RPMI7951 (cell line): ENCODE measurements at regions not wholly inside any gene's neighbourhood (a gene's known extent, or its start where the extent isn't known, plus 50 kb on each side); places are given as distances from the start of the nearest gene placed in this dataset.

Source experiments
- DNase-seq: peaks from one replicate; pipeline ENCODE4 v3.0.0-alpha.2; 2012; ENCODE audit warnings: low read depth

DNA sequence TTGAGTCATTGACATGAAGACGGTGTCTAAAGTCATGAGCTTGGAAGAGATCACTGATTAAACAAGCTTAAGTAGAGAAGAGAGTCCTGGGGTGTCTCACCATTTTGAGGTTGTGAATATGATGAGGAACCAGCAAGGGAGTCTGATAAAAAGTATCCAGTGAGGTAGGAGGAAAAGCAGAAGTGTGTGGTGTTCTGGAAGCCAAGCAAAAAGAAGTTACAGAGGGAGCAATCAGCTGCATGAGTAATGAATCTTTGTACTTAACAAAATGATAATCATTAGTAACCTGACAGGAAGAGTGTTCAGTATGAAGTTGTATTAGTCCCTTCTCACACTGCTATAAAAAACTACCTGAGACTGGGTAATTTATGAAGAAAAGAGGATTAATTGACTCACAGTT lies 131.3 kb downstream of the C11orf87 start:
- no peak for DNase-seq

DNA sequence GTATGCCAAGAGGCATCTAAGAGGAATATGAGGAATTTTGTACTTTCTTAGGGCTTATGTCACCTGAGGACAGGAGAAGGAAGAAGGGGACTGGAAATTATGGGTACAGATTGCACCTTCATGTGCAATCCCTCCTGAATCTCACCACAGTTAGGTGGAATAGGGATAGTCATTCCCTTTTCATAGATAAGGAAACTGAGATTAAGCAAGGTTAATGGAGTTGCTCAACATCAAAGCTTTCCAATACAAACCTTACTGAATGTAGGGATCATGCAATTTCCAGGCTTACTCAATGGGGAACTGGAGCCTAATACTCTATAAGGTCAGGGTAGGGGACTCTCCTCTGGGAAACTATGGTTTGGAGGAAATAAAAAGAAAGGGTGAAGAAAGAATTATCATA lies 133.0 kb downstream of the C11orf87 start:
- DNase-seq = no peak

DNA sequence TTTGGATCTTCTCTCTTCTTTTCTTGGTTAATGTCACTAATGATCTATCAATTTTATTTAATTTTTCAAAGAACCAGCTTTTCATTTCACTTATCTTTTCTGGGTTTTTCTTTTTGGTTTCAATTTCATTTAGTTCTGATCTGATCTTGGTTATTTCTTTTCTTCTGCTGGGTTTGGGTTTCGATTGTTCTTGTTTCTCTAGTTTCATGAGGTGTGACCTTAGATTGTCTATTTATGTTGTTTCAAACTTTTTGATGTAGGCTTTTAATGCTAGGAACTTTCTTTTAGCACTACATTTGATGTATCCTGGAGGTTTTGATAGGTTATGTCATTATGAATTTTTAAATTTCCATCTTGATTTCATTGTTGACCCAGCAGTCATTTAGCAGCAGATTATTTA lies 142.3 kb downstream of the C11orf87 start:
- no peak for DNase-seq

DNA sequence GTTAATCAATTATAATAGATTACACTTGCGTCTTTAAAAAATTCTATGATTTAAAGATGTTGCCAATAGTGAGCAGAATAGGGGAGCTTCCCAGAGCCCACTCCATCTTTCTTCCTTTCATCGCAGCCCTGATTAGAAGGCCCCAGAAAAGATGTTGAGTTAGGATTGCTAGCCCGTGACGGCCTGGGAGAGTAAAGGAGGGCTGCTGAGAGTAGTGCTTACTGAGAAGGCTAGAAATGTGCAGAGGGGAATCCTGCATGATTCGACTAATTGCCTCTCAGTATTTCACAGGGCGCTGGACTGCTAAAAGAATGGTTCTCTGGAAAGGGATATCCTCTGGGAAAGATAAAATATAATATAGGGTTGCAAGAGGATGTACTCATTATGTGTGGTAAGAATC lies 160.5 kb downstream of the C11orf87 start:
- no peak for DNase-seq

DNA sequence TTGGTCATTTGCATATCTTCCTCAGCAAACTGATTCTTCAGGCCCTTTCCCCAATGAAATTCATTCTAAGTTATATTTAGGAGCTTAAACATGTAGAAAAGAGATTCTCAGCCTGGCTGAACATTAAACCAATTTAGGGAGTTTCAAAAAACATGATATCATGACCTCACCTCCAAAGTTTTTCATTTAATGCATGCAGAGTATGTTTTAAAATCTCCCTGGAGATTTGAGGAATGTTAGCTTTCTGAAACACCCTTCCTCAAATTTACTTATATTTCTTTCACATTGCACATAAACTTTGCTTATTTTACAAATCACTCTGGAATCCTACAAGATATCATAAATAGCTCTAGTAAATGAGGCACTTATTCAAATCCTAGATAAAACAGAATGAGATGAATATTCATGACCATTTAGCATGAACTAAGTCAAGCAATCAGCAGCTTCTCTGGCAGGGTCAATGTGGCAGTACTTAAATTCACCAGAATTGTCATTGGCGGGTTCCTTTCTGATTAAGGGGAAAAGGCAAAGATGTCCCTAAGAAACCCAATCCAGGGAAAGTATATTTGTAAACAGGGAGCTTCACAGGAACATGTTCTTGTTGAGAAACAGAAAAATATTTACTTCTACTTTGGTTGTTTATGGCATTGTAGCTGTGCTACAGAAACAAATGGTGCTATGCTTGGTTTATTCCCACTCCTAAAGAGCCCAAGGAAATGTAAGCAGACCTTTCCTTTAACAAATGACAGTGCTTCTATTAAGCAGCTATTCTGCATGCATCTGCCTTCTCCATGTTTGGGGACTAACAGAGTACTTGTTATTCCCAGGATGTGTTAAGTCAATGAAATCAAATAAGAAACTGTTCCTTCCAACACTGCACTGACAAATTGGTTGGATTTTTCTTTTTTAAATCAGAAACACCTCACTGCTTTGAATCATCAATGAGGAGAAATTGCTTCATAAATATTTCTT lies 162.3 kb downstream of the C11orf87 start:
- DNase-seq = no peak

DNA sequence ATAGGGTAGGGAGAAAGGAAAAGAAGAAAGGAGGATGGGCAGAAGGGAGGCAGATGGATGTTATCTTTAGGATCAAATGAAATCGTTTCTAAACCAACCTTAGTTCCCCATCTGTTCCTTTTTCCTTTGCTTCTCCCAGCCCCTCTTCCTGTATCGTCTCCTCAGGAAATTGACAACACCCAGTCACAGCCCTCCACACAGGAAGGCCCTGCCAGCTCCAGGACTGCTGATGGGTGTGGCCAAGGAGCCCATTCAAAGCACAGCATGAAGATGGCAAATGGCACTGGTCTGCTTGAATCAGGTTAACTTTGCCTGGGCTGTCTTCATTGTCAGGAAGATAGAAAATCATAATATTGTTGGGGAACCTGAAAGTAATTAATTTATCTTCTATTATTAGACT lies 164.8 kb downstream of the C11orf87 start:
- DNase-seq = no peak

DNA sequence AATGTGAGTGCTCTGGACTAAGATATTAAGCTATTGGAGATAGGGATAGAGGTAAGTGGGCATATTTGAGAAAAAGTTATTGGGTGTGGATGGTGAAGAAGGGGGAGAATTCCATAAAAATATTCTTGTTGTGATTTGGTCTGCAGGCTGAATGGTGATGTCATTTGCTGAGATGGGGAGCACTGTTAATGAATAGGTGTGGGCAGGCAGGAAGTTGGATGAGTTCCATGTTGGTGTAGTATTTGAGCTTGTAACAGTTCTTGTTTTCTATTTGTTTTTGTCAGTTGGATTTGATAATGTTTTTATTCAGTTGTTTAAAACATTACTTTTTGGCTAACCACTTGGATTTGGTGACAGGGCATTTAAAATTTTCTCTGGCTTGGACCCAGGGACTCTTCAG lies 168.8 kb downstream of the C11orf87 start:
- DNase-seq = no peak

DNA sequence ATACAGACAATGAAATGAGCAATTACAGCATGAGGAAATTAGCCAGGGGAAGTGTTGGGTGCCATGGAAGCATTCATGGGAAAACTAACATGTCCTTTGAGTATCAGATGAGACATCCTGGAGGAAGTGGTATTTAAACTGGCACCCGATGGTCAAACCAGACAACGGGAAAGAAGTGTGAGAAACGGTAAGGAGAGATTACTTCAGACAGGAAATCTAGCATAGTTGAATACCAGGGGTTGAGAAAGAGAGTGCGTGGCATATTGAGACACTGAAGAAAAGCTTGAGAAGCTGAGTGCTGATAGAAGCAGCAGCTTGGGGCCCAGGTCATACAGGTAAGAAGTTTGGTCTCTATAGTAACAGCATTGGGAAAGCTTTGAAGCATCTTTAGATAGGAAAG lies 175.3 kb downstream of the C11orf87 start:
- DNase-seq = no peak

DNA sequence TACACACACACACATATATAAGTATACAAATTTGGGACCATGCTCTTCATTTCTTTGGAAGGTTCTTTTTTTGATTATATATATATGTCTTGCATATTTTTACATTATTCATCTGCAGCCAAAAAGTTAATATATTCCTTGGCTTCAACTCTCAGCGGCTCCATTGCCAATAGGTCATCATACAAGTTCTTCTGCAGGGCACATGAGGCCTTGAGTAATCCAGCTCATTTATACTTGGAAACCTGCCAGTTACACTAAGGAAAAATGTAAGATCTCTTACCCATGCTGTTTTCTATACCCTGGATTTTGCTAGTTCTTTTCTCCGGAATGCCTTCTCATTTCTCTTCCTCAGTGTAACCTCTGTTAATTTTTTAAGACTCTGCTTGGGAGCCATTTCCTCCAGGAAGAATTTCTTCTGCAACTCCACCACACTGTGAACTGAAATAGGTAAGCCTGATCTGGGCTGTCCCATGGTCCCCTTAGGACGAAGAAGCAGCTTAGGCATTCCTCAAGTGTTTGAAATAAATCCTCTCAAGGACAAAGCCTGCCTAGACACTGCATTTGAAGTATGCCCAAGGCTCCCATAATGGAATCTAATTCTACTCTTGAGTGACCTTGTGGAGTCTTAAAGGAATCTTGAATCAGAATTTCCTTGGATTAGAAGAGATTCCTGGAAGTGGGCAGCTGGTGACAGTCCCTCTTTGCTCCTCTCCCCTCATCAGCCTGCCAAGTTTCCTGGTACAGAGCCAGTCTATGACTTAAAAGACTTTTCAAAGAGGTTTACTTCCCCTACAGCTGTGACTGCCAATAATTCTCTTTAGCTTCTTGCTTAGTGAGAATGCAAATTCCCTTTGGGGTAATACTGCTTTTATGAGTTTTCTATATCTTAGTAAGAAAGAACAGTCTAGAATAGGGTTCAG lies 182.8 kb downstream of the C11orf87 start:
- no peak for DNase-seq

DNA sequence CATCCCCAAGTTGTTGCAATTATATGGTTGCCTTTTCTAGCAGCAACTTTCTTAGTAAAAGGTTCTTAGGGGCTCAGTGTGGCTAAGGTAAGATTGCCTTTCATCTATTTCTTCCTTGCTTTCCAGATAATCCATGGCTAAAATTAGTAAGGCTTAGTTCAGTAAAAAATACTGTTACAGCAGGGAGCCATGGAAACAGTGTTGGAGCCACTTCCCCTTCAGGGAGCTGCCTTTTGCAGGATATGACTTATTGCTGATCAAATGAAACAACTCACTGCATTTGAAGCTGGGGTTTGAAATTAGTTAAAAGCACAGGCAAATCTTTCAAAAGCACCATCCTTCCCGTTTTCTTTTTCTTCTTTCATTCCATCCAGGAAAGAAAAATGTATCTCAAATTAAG lies 184.3 kb downstream of the C11orf87 start:
- DNase-seq = no peak

DNA sequence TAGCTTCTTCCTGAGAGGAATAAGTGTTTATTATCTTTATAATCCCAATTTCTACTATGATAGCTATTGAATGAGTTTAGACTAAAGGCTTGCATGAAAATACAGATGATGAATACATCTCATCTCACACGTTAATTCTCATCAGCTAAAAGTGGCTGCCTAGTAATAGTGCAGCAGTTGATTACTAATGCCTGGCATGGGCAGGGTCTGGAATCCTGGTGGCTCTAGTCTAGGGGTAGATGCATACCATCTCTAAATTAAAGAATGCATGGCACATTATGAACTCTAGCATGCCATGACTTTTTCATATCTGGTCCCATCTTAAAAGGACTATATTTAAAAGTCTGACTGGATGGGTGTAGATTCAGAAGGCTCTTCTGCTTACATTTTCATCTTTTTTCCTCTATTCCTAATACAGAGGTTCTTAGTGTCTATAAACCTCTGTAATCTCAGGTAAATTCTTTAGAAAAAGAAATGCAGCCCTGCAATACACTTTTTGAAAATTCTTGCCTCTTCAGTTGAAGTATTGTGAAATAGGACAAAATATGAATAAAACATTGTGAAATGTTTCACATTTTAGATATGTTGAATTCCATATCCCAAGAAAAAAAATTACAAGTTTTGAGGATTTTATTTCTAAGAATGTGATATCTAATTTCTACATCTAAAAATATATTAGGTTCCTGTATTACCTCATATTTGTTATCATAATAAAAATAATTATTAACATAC lies 187.6 kb downstream of the C11orf87 start:
- no peak for DNase-seq

DNA sequence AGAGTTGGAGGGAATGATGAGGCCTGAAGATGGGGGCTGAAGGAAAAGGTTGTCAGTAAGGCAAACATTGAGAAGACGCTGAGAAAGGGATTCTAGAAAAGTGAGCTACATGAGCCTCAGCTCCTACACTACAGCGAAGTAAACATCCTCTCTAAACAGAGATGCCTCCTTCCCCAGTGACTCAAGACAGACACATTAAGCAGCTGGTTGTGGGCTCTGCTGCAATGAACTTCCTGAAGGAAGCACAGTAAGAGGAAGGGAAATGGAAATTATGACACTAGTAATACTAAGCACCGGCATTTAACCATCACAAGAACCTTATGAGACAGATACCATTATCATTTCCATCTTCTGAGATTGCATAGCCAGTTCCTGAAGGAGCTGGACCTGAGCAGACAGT lies 190.5 kb downstream of the C11orf87 start:
- no peak for DNase-seq

DNA sequence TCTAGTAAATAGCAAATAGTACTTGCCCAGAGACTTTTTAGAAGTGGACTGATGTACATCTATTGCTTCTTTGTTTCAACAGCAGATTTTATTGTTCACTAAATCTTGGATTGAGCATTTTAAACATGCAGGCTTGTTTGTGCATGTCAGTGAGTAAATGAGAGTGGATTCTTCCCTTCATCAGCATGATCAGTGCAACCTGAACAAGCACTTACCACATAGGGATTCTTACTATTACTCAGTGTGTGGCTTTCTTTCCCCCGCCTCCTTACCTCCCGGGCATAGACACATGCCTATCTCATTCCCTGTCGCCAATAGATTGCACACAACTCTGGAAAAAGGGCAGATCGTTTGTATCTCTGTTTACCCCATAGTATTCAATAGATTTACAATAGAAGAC lies 197.5 kb downstream of the C11orf87 start:
- DNase-seq = no peak

DNA sequence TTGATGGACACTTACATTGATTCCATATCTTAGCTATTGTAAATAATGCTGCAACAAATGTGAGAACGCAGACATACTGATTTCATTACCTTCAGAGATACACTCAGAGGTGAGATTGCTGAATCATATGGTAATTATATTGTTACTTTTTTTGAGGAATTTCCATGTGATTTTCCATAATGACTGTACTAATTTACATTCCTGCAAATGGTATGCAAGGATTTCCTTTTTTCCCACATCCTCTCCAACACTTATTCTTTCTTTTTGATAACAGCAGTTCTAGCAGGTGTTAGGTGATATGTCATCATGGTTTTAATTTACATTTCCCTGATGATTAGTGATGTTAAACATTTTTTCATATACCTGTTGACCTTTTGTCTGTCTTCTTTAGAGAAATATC lies 207.7 kb downstream of the C11orf87 start:
- no peak for DNase-seq

DNA sequence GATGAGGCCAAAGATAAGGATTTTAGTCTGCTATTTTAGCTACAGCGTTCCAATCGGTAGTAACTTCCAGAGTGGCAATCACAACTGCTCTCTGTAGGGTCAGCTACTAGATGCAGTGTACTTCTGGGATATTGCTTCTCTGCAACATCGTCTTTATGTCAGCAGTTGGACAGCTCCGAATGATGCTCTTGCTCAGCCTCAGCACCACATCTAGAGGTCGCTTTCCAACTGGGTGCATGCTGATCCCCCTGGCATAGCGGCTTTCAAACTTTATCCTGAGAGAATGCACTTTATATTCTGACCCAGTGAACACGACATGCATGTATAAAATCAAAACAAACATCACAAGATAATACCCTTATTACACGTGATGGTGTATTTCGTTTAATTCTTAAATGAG lies 219.6 kb downstream of the C11orf87 start:
- no peak for DNase-seq

DNA sequence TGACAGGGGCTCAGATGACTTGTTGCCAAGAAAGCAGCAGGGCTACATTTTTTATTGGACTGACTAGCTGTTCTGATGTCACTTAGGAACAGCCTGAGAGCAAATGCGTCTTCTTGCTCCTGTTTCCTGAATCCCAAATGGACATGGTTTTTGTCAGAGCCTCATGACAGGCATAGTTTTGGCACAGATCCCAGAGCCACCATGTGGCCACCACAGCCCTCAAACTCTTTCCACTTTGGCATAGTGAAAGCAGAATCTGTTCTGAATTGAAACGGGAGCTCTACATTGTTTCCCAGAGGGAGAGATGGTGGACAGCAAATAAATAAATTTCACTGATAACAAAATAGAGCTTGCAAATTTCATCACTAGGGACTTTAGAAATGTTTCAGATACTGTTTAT lies 222.2 kb downstream of the C11orf87 start:
- peak; percentile 16 for DNase-seq

DNA sequence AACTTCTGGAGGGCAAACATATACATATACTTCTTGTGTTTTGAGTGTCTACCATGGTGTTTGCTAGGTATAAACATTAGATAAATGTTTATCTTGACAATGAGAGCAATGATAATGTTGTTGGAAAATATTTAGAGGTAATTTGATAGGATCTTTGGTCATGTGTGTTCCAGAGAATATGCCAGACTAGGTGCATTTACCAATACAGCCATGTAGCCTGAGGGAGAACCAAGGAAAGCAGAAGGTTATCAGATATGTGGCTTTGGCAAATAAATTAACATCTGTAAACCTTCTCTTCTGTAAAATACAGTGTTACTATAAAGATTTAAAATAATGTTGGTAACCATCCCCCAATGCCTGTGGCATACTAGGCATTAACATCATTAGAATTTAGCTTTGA lies 226.8 kb downstream of the C11orf87 start:
- no peak for DNase-seq

DNA sequence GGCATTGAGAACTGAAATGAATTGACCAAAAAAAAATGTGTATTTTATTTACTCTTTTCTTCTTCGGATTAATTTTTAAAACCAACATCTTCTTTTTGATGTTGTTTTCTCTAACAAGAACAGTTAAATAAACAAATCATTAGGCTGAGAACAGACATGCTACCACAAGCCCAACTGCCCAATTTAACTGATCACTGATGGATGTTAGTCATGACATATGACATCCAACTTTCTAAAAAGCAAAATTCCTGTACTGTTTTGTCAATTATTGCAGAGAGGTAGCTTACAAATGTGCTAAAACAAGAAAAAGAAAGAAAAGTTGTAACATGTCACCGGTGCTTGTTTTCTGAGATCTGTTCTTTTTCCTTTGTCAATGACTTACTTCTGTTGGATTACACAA lies 232.1 kb downstream of the C11orf87 start:
- no peak for DNase-seq

DNA sequence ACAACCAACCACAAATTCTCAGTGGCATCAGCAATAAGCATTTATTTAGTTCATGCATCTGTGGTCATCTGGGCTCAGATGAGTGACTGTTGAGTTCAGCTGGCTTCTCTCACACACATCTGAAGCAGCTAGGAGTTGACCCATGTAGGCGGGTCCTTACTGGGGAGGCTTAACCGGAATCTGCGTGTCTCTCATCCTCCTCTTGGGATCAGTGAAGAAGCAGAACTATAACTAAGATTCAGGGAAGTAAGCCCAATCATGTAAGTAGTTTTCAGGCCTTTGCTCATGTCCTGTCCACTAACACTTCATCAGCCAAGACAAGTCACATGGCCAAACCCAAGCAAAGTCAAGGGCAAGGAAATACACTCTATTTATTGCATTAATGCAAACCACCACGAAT lies 236.2 kb downstream of the C11orf87 start:
- DNase-seq = no peak

DNA sequence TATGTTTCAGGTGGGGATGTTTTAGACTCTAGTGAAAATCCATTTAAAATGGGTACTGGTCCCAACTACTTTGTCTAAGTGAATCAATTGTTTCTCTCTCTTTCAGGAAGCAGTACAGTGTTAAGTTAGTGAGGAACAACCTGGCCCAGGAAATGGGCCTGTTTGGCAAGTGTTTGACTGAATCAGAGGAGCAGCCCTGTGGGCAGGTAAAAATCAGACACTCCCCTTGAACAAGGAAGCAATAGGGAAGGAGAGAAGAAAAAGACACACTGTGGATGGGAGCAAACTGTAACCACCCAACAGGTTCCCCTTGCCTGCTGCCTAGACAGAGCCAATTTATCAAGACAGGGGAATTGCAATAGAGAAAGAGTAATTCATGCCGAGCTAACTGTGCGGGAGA lies 245.7 kb downstream of the C11orf87 start:
- no peak for DNase-seq

DNA sequence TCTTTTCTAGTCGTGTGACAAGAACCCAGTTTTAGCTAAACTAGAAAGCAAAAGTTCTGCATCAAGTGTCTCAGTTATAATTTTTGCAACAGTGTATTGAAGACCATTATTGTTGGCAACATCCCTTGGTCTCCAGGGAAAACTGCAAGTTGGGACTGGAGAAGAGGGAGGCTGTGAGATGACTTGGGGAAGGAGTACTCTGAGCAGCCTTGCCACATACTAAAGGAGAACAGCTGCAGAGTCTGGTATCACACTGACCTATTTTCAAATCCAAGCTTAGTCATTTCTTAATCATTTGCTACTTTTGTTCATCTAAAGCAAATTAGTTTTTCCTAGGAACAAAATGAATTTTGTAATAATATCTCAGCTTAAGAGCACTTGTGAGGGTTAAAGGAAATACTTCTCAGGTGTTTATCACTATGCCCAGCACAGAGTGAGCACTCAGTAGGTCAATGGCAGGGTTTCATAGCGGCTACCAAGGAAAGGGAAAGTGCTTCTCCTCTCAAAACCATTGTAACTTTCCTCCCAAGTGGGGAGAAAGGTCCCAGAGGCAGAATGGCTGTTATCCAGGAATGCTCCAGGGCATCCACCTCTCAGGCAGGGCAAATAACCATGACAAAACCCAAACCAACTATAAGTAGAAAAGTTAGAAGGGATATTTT lies 247.1 kb downstream of the C11orf87 start:
- no peak for DNase-seq

DNA sequence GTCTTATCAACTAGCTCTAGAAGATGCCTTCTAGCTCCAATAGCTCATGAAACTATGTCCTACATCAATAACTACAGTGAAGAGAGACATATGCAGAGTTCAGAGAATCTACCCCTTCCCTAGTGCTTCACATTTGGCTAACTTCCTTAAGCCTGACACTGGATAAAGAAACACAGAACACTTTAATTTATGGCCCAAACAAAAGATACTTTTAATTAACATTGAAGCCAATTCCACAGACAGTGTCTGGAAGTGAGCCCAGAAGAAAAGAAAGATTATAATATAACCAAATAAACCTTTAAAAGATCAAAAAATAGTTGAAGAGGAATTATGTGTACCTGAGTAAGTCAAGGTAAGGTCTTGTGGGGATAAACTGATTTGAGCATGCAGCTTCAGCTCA lies 255.2 kb downstream of the C11orf87 start:
- no peak for DNase-seq
